ENCODE measurements at regions not wholly inside any gene's neighbourhood (a gene's known extent, or its start where the extent isn't known, plus 50 kb on each side); places are given as distances from the start of the nearest gene placed in this dataset.

GRCh38 chr2:234419726-234420125 is 77.2 kb downstream of the ARL4C start:
- H3K27me3 Mint-ChIP-seq: no peaks in the 10 kb centered on the region
- peaks cover 6% of the 10 kb centered on the region for H3K36me3 Mint-ChIP-seq
- peak overlapping the region; percentile 84 for H3K27ac Mint-ChIP-seq
- no peak overlapping the region for H3K4me3 Mint-ChIP-seq
- H3K4me1 Mint-ChIP-seq: peaks cover 85% of the 10 kb centered on the region
- H3K9me3 Mint-ChIP-seq: peaks cover 13% of the 10 kb centered on the region

- H3K27ac Mint-ChIP-seq: no peak overlapping the region
- H3K9me3 Mint-ChIP-seq: peaks cover 16% of the 10 kb centered on the region
- H3K4me1 Mint-ChIP-seq: peaks cover 70% of the 10 kb centered on the region
- peaks cover 6% of the 10 kb centered on the region for H3K36me3 Mint-ChIP-seq
- no peaks in the 10 kb centered on the region for H3K27me3 Mint-ChIP-seq
- H3K4me3 Mint-ChIP-seq: no peak overlapping the region
These were observed 81.2 kb downstream of the ARL4C start for GRCh38 chr2:234415706-234416105.

DNA sequence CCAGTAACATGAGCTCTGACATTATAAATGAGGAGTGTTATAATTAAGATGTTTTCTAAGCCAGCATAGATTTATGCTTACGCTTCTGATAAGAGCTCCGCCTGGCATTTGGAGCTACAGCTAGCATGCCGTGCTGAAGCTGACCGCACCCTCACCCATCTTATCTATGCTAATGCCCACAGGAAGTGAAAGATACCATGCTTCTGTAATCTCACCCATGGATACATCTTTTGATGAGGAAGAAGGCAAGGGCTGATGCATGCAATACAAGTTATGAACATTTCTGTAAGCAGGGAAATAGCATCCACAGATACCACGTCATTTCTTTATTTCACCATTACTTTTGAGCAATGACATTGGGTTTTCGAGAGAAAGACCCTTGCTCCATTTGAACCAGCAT is 82.3 kb downstream of the ARL4C start:
- Mint-ChIP-seq H3K9me3 (peaks cover 16% of the 10 kb centered on the region), H3K27ac (no peak overlapping the region), H3K4me1 (peaks cover 66% of the 10 kb centered on the region), H3K36me3 (peaks cover 6% of the 10 kb centered on the region), H3K4me3 (no peak overlapping the region), H3K27me3 (no peaks in the 10 kb centered on the region)

- peaks cover 8% of the 10 kb centered on the region for H3K9me3 Mint-ChIP-seq
- no peaks in the 10 kb centered on the region for H3K27me3 Mint-ChIP-seq
- H3K4me1 Mint-ChIP-seq: peaks cover 52% of the 10 kb centered on the region
- no peak overlapping the region for H3K4me3 Mint-ChIP-seq
- H3K36me3 Mint-ChIP-seq: peaks cover 3% of the 10 kb centered on the region
- no peak overlapping the region for H3K27ac Mint-ChIP-seq
These were observed 84.2 kb downstream of the ARL4C start for GRCh38 chr2:234412726-234413125.

GRCh38 chr2:234411793-234412192 is 85.1 kb downstream of the ARL4C start:
- Mint-ChIP-seq H3K27ac (peak overlapping the region; percentile 63), H3K4me3 (no peak overlapping the region), H3K27me3 (no peaks in the 10 kb centered on the region), H3K4me1 (peaks cover 47% of the 10 kb centered on the region), H3K36me3 (peaks cover 1% of the 10 kb centered on the region), H3K9me3 (peaks cover 3% of the 10 kb centered on the region)

DNA sequence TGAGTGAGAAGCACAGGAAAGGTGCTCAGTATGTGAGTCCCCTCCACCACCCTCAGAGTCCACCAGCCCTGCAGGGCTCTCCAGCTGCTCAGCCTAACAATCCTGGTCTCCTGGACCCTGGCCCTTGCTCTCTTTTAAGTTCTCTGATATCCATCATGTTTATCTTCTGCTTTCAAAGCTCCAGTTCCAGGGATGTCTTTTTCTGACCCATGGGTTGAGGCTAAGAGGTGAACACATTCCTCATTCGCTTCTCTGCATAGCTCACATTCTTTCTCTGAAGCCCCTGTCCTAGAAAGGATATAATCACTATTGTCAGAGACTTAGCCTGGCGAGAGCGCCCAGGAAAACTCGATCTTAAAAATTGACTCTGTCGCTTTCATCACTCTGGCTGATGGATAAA is 86.4 kb downstream of the ARL4C start:
- no peak overlapping the region for H3K4me3 Mint-ChIP-seq
- peaks cover 3% of the 10 kb centered on the region for H3K9me3 Mint-ChIP-seq
- H3K36me3 Mint-ChIP-seq: peaks cover 1% of the 10 kb centered on the region
- H3K27ac Mint-ChIP-seq: no peak overlapping the region
- peaks cover 50% of the 10 kb centered on the region for H3K4me1 Mint-ChIP-seq
- no peaks in the 10 kb centered on the region for H3K27me3 Mint-ChIP-seq

- no peaks in the 10 kb centered on the region for H3K27me3 Mint-ChIP-seq
- H3K36me3 Mint-ChIP-seq: no peaks in the 10 kb centered on the region
- peaks cover 48% of the 10 kb centered on the region for H3K4me1 Mint-ChIP-seq
- peaks cover 3% of the 10 kb centered on the region for H3K9me3 Mint-ChIP-seq
- no peak overlapping the region for H3K4me3 Mint-ChIP-seq
- no peak overlapping the region for H3K27ac Mint-ChIP-seq
These were observed 87.3 kb downstream of the ARL4C start for GRCh38 chr2:234409590-234409989.

- Mint-ChIP-seq H3K27ac (no peak overlapping the region), H3K9me3 (no peaks in the 10 kb centered on the region), H3K4me1 (peaks cover 55% of the 10 kb centered on the region), H3K4me3 (no peak overlapping the region), H3K36me3 (no peaks in the 10 kb centered on the region), H3K27me3 (no peaks in the 10 kb centered on the region)
These were observed 90.8 kb downstream of the ARL4C start for GRCh38 chr2:234406085-234406484.

GRCh38 chr2:234405462-234405861 is 91.4 kb downstream of the ARL4C start:
- Mint-ChIP-seq H3K27ac (no peak overlapping the region), H3K27me3 (no peaks in the 10 kb centered on the region), H3K36me3 (no peaks in the 10 kb centered on the region), H3K9me3 (no peaks in the 10 kb centered on the region), H3K4me1 (peaks cover 54% of the 10 kb centered on the region), H3K4me3 (no peak overlapping the region)

- Mint-ChIP-seq H3K27me3 (no peaks in the 10 kb centered on the region), H3K9me3 (no peaks in the 10 kb centered on the region), H3K27ac (peak overlapping the region; percentile 32), H3K4me1 (peaks cover 50% of the 10 kb centered on the region), H3K36me3 (no peaks in the 10 kb centered on the region), H3K4me3 (no peak overlapping the region)
These were observed 91.9 kb downstream of the ARL4C start for GRCh38 chr2:234404957-234405356.

DNA sequence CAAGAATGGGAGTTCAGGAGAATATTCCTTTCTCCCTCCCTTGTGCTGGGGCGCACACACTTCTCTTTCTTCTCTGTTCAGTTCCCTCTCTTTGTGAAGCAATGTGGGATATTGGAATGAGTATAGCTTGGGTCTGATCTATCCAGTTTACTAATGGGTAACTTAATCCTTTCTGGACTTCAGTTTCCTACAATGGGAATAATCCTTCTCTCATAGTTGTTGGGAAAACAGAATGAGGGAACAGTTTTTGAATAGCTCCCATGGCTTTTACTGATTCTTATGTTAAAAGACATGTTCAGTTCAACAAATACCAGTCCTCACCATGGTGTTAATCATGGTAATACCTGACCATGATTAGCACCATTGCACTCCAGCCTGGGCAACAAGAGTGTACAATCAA is 93.1 kb downstream of the ARL4C start:
- no peak overlapping the region for H3K27ac Mint-ChIP-seq
- H3K4me3 Mint-ChIP-seq: no peak overlapping the region
- no peaks in the 10 kb centered on the region for H3K36me3 Mint-ChIP-seq
- H3K27me3 Mint-ChIP-seq: no peaks in the 10 kb centered on the region
- no peaks in the 10 kb centered on the region for H3K9me3 Mint-ChIP-seq
- peaks cover 56% of the 10 kb centered on the region for H3K4me1 Mint-ChIP-seq

GRCh38 chr2:234403074-234403473 is 93.8 kb downstream of the ARL4C start:
- Mint-ChIP-seq H3K27me3 (no peaks in the 10 kb centered on the region), H3K9me3 (no peaks in the 10 kb centered on the region), H3K4me3 (no peak overlapping the region), H3K27ac (peak overlapping the region; percentile 89), H3K4me1 (peaks cover 60% of the 10 kb centered on the region), H3K36me3 (no peaks in the 10 kb centered on the region)

DNA sequence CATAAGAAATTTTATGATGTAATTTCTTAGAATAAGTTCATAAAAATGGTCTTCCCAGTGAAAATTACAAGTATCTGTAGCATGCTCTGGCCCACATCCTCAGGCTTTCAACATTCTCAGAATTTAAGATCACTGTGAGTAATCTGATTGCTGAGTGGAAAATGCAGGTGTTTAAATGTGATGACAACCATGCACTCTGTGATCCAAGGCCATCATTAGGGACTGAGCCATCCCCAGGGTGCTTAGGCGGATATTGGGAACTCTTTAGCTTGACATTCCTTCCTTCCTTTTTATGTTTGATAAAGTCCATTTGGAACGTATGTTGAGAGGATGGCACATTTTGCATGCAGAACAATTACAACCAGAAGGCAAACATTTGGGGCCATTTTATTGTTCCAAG is 95.5 kb downstream of the ARL4C start:
- Mint-ChIP-seq H3K27me3 (no peaks in the 10 kb centered on the region), H3K9me3 (no peaks in the 10 kb centered on the region), H3K4me3 (peak overlapping the region; percentile 15), H3K27ac (no peak overlapping the region), H3K36me3 (no peaks in the 10 kb centered on the region), H3K4me1 (peaks cover 60% of the 10 kb centered on the region)

- no peaks in the 10 kb centered on the region for H3K36me3 Mint-ChIP-seq
- H3K4me3 Mint-ChIP-seq: no peak overlapping the region
- H3K4me1 Mint-ChIP-seq: peaks cover 61% of the 10 kb centered on the region
- no peak overlapping the region for H3K27ac Mint-ChIP-seq
- H3K9me3 Mint-ChIP-seq: no peaks in the 10 kb centered on the region
- no peaks in the 10 kb centered on the region for H3K27me3 Mint-ChIP-seq
These were observed 97.2 kb downstream of the ARL4C start for GRCh38 chr2:234399451-234400246.

DNA sequence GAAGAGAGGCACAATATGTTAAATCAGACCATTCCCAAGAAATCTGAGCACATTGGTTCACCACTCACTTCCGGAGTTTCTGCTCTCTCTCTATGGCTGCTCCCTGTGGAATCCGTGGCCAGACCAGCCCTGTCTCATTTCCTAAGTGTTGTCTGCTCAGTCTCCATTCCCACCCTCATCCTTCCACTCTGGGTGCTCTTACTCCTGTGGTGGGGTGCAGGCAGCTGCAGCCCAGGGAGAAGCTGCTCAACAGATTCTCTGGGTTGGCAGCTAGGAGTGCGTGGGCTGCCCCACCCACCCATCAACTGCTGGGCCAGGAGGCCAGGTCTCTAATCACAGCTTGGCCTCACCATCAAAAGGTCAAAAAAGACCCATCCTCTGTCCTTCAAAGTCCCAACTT is 98.3 kb downstream of the ARL4C start:
- Mint-ChIP-seq H3K27me3 (no peaks in the 10 kb centered on the region), H3K36me3 (no peaks in the 10 kb centered on the region), H3K4me1 (peaks cover 69% of the 10 kb centered on the region), H3K27ac (peak overlapping the region; percentile 72), H3K4me3 (no peak overlapping the region), H3K9me3 (no peaks in the 10 kb centered on the region)

DNA sequence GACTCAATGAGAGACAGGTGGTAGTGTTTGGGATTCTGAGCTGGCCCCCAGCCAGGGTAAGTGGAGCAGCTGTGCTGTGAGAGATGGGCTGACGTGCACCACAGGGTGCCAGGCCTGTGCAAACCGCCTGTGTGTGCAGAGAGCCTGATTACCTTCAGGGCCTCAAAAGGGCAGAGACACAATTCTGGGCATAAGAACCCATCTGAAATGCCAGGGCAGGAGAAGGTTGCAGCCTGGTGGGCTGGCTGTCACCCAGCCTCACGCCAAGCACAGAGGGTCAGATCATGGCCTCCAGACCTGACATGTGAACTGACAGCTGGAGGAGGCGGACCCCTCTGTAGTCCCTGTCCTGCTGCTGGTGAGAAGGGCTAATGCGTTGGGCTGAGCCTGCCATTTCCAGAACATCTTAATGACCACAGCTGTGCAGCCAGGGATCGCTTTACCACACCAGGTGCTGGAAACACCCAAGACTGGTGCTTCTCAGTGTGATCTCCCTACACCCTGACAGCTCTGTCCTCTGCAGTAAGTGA is 100.9 kb downstream of the ARL4C start:
- Mint-ChIP-seq H3K4me1 (peaks cover 71% of the 10 kb centered on the region), H3K9me3 (no peaks in the 10 kb centered on the region), H3K36me3 (no peaks in the 10 kb centered on the region), H3K27ac (peak overlapping the region; percentile 31), H3K27me3 (no peaks in the 10 kb centered on the region), H3K4me3 (no peak overlapping the region)

DNA sequence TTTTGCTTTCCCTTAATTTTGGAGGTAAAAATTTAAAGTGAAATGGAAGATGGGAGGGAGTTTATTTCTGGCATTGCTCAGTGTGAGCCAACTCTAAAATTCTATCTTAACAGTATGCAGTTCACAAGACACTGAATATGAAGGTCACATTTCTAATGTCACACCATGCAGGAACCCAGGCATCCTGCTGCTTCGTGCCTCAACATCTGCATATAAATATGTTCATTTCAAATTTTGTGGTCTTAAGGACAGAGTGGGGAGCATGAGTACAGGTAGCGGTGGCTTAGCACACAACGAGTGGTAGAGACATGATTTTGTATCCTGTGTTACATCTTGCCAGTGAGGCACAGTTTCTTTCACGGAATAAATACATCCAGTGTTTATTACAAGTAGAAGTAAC is 102.4 kb downstream of the ARL4C start:
- Mint-ChIP-seq H3K27me3 (no peaks in the 10 kb centered on the region), H3K9me3 (no peaks in the 10 kb centered on the region), H3K36me3 (no peaks in the 10 kb centered on the region), H3K4me3 (peak overlapping the region; percentile 63), H3K27ac (peak overlapping the region; percentile 94), H3K4me1 (peaks cover 76% of the 10 kb centered on the region)

Data from activated naive CD4-positive, alpha-beta T cell treated with anti-CD3 and anti-CD28 coated beads, Interleukin-2, amount 50 U/mL, for 24 hours (primary cell).